SK-N-SH (cell line): ENCODE measurements at regions not wholly inside any gene's neighbourhood (a gene's known extent, or its start where the extent isn't known, plus 50 kb on each side); places are given as distances from the start of the nearest gene placed in this dataset.

Experiments
- CTCF ChIA-PET: fragments of 300-600, 350-600 bp; formaldehyde crosslinking; extraction: SDS; loops from one replicate; lab custom pipeline; 2021; lab: Yijun Ruan, JAX
- POLR2A ChIA-PET: fragments of 350-600 bp; sonication (Branson Sonifier 250); formaldehyde crosslinking; extraction: SDS; loops from one replicate; lab custom pipeline; 2020; ENCODE audit warnings: antibody characterized with exemption, inconsistent platforms; lab: Yijun Ruan, JAX
- DNase-seq: peaks from one replicate; pipeline ENCODE4 v3.0.0; 2012
- H2AFZ ChIP-seq: fragments of 200-600 bp; sonication (generic); 2 replicates; pipeline ENCODE4 v1.8.1; 2016; ENCODE audit warnings: antibody characterized with exemption, mild to moderate bottlenecking, low read depth
- H3F3A ChIP-seq: fragments of 200-600 bp; sonication (generic); replicated peaks from 2 replicates; pipeline ENCODE3; 2016; ENCODE audit warnings: antibody characterized with exemption, mild to moderate bottlenecking; ENCODE audit not compliant: insufficient read depth
- H3K27ac ChIP-seq, 2 experiments: fragments of 200-500 bp in 1 of 2; fragments of 200-600 bp in 1 of 2; sonication (Bioruptor generic) in 1 of 2; sonication (generic), shearing (Covaris generic) in 1 of 2; 2 replicates each; pipeline versions ENCODE4 v1.5.1 to v1.6.1; 2014 to 2016; ENCODE audit warnings: low read depth in 2 of 2, inconsistent platforms in 1 of 2, low read length in 1 of 2, mild to moderate bottlenecking in 1 of 2, mixed read lengths in 1 of 2
- H3K27me3 ChIP-seq: fragments of 200-600 bp; sonication (generic), shearing (Covaris generic); 2 replicates; pipeline ENCODE4 v1.6.1; 2016; ENCODE audit warnings: mixed run types; ENCODE audit not compliant: insufficient read depth
- H3K36me3 ChIP-seq, 2 experiments: fragments of 200-500 bp in 1 of 2; fragments of 200-600 bp in 1 of 2; sonication (Bioruptor generic) in 1 of 2; sonication (generic) in 1 of 2; replicated peaks in 1 of 2; 2 replicates each; pipeline versions ENCODE3 to v1.5.1; 2014 to 2016; ENCODE audit warnings: low read length in 1 of 2, mild to moderate bottlenecking in 1 of 2; ENCODE audit not compliant: insufficient read depth in 2 of 2, control insufficient read depth in 1 of 2
- H3K4me1 ChIP-seq, 2 experiments: fragments of 200-500 bp in 1 of 2; fragments of 200-600 bp in 1 of 2; sonication (Bioruptor generic) in 1 of 2; sonication (generic), shearing (Covaris generic) in 1 of 2; 2 replicates each; pipeline versions ENCODE4 v1.5.1 to v1.6.1; 2014 to 2016; ENCODE audit warnings: low read depth in 1 of 2, low read length in 1 of 2, mixed run types in 1 of 2; ENCODE audit not compliant: insufficient read depth in 2 of 2, control insufficient read depth in 1 of 2
- H3K4me2 ChIP-seq: fragments of 200-600 bp; sonication (generic), shearing (Covaris generic); 2 replicates; pipeline ENCODE4 v1.6.1; 2017; ENCODE audit warnings: mixed run types
- H3K4me3 ChIP-seq, 2 experiments: fragments of 200-500 bp in 1 of 2; fragments of 200-600 bp in 1 of 2; sonication (Bioruptor generic) in 1 of 2; sonication (generic), shearing (Covaris generic) in 1 of 2; 2 replicates each; pipeline versions ENCODE4 v1.5.1 to v1.8.1; 2014 to 2016; ENCODE audit warnings: low read depth in 2 of 2, inconsistent platforms in 1 of 2, low read length in 1 of 2, mild to moderate bottlenecking in 1 of 2, mixed read lengths in 1 of 2, moderate library complexity in 1 of 2
- H3K79me2 ChIP-seq: fragments of 200-600 bp; sonication (generic); 2 replicates; pipeline ENCODE4 v1.8.1; 2017; ENCODE audit warnings: mild to moderate bottlenecking; ENCODE audit not compliant: insufficient read depth
- H3K9ac ChIP-seq: fragments of 200-600 bp; sonication (generic); 2 replicates; pipeline ENCODE4 v1.6.1; 2017; ENCODE audit warnings: mixed run types
- H3K9me2 ChIP-seq: fragments of 200-600 bp; sonication (generic); 2 replicates; pipeline ENCODE4 v1.6.1; 2017; ENCODE audit warnings: mixed run types
- H3K9me3 ChIP-seq: fragments of 200-600 bp; sonication (generic); 2 replicates; pipeline ENCODE4 v1.6.1; 2017; ENCODE audit warnings: mixed run types, mild to moderate bottlenecking, moderate library complexity
- H4K20me1 ChIP-seq: fragments of 200-600 bp; sonication (generic); 2 replicates; pipeline ENCODE4 v1.6.1; 2017; ENCODE audit warnings: mild to moderate bottlenecking, mixed run types; ENCODE audit not compliant: insufficient read depth
- ELF1 ChIP-seq: IDR thresholded peaks from 2 replicates; pipeline ENCODE4 v1.4.0; 2012
- EP300 ChIP-seq, 2 experiments: IDR thresholded peaks; 2 replicates each; pipeline versions ENCODE4 v1.4.0 to v1.6.1; 2012; ENCODE audit warnings: borderline replicate concordance in 1 of 2, low read depth in 1 of 2, low read length in 1 of 2
- EZH2phosphoT487 ChIP-seq: fragments of 200-600 bp; sonication (generic); IDR thresholded peaks from 2 replicates; pipeline ENCODE4 v1.6.1; 2017; ENCODE audit warnings: low read depth, mixed run types, mild to moderate bottlenecking, antibody characterized with exemption, moderate library complexity, borderline replicate concordance
- FOXM1 ChIP-seq: IDR thresholded peaks from 2 replicates; pipeline ENCODE4 v1.4.0; 2012; ENCODE audit warnings: low read depth, mild to moderate bottlenecking
- GATA2 ChIP-seq: sonication (generic); formaldehyde crosslinking; IDR thresholded peaks from 2 replicates; pipeline ENCODE4 v1.5.0; 2020; ENCODE audit warnings: mild to moderate bottlenecking, missing genetic modification reagents
- JUND ChIP-seq: IDR thresholded peaks from 2 replicates; pipeline ENCODE4 v1.4.0; 2012
- MAX ChIP-seq: IDR thresholded peaks from 2 replicates; pipeline ENCODE4 v1.4.0; 2012; ENCODE audit warnings: low read depth
- MXI1 ChIP-seq: IDR thresholded peaks from 2 replicates; pipeline ENCODE4 v1.6.1; 2012; ENCODE audit warnings: mild to moderate bottlenecking, low read depth, low read length, improper control_type of control experiment
- NFIC ChIP-seq: IDR thresholded peaks from 2 replicates; pipeline ENCODE4 v1.4.0; 2012; ENCODE audit warnings: borderline replicate concordance
- NRF1 ChIP-seq: IDR thresholded peaks from 2 replicates; pipeline ENCODE4 v1.6.1; 2012; ENCODE audit warnings: low read depth, mild to moderate bottlenecking, low read length
- POLR2AphosphoS5 ChIP-seq: IDR thresholded peaks from 2 replicates; pipeline ENCODE4 v1.6.1; 2012; ENCODE audit warnings: low read depth, low read length
- RAD21 ChIP-seq: IDR thresholded peaks from 2 replicates; pipeline ENCODE4 v1.6.1; 2012; ENCODE audit warnings: mild to moderate bottlenecking, low read length
- RCOR1 ChIP-seq: fragments of 150-350 bp; IDR thresholded peaks from 2 replicates; pipeline ENCODE4 v1.6.1; 2017; ENCODE audit warnings: antibody characterized with exemption, low read length
- RFX5 ChIP-seq: IDR thresholded peaks from 2 replicates; pipeline ENCODE4 v1.6.1; 2012; ENCODE audit warnings: mild to moderate bottlenecking, improper control_type of control experiment, low read length
- SIN3A ChIP-seq: IDR thresholded peaks from 2 replicates; pipeline ENCODE4 v1.6.1; 2012; ENCODE audit warnings: low read depth, mild to moderate bottlenecking, low read length, moderate library complexity, borderline replicate concordance
- SMC3 ChIP-seq: IDR thresholded peaks from 2 replicates; pipeline ENCODE4 v1.6.1; 2012; ENCODE audit warnings: low read depth, low read length, improper control_type of control experiment
- TAF1 ChIP-seq: IDR thresholded peaks from 2 replicates; pipeline ENCODE4 v1.6.1; 2012; ENCODE audit warnings: low read depth, mild to moderate bottlenecking, low read length, moderate library complexity, borderline replicate concordance
- TCF12 ChIP-seq: IDR thresholded peaks from 2 replicates; pipeline ENCODE4 v1.4.0; 2012
- TEAD4 ChIP-seq: IDR thresholded peaks from 2 replicates; pipeline ENCODE4 v1.4.0; 2012; ENCODE audit warnings: mild to moderate bottlenecking, borderline replicate concordance; ENCODE audit not compliant: insufficient read depth
- WGBS: methylation state at CpG from one replicate; pipeline ENCODE4 v1.1.6; 2017; ENCODE audit warnings: low lambda C conversion rate; 5-methylcytosine and 5-hydroxymethylcytosine counted together
- TF ChIP-seq, protein P1 (sequence below): fragments of 150-350 bp; IDR thresholded peaks from 2 replicates; pipeline ENCODE4 v1.6.1; 2016; ENCODE audit warnings: mild to moderate bottlenecking, low read depth, low read length
- TF ChIP-seq, protein P2 (sequence below): fragments of 150-350 bp; IDR thresholded peaks from 2 replicates; pipeline ENCODE4 v1.6.1; 2017; ENCODE audit warnings: antibody characterized with exemption, low read length, low read depth, borderline replicate concordance
- TF ChIP-seq, protein P3 (sequence below): IDR thresholded peaks from 2 replicates; pipeline ENCODE4 v1.4.0; 2012; ENCODE audit warnings: low read depth, borderline replicate concordance

DNA sequence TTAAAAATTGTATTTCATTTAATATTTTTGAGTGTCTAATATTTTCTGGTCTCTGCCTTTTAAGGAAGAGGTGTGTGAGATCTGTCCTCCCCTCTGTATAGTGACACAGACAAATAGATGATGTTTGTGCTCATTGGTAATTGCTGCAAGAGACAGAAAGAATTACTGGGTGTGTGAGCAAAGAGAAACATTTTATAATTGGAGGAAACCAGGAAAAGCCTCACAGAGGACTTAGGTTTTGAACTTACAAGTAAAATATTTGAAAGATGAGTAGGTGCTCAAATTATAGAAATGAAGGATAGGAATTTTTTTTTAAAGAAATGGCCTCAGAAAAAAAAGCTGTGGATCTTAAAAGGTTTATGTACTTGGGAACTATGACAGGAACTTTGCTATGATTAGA is 149.8 kb downstream of the SPCS3 start (continued):
- TF ChIP-seq POLR2AphosphoS5 (no peak), RCOR1 (no peak), RFX5 (no peak), EP300 (IDR thresholded peaks at IDR 0.05; ENCODE audit: borderline replicate concordance in 1 of 2, low read depth in 1 of 2, low read length in 1 of 2) (no peak), TEAD4 (no peak)
- TF ChIP-seq, protein P1, sequence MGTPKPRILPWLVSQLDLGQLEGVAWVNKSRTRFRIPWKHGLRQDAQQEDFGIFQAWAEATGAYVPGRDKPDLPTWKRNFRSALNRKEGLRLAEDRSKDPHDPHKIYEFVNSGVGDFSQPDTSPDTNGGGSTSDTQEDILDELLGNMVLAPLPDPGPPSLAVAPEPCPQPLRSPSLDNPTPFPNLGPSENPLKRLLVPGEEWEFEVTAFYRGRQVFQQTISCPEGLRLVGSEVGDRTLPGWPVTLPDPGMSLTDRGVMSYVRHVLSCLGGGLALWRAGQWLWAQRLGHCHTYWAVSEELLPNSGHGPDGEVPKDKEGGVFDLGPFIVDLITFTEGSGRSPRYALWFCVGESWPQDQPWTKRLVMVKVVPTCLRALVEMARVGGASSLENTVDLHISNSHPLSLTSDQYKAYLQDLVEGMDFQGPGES, result no peak

GRCh38 chr4:176470671-176471070 is 150.9 kb downstream of the SPCS3 start:
- no peaks in the 10 kb centered on the region for H3K36me3 ChIP-seq
- no peaks in the 10 kb centered on the region for H3K27me3 ChIP-seq
- H3K9me2 ChIP-seq, result no peaks in the 10 kb centered on the region
- H4K20me1 ChIP-seq, result no peaks in the 10 kb centered on the region
- H3K4me1 ChIP-seq, result no peaks in the 10 kb centered on the region; a peak in 1 of 4 replicates
- no peaks in the 10 kb centered on the region for H3K79me2 ChIP-seq
- no peak overlapping the region for H3K27ac ChIP-seq
- H2AFZ ChIP-seq, result no peak overlapping the region
- H3K4me3 ChIP-seq, result no peak overlapping the region
- TF ChIP-seq, protein P2, sequence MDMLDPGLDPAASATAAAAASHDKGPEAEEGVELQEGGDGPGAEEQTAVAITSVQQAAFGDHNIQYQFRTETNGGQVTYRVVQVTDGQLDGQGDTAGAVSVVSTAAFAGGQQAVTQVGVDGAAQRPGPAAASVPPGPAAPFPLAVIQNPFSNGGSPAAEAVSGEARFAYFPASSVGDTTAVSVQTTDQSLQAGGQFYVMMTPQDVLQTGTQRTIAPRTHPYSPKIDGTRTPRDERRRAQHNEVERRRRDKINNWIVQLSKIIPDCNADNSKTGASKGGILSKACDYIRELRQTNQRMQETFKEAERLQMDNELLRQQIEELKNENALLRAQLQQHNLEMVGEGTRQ, result no peak
- TF ChIP-seq GATA2 (no peak), EZH2phosphoT487 (no peak), NFIC (no peak), MAX (no peak), TCF12 (no peak), SMC3 (no peak), NRF1 (no peak), MXI1 (no peak), TEAD4 (no peak), FOXM1 (no peak), ELF1 (no peak), JUND (no peak), POLR2AphosphoS5 (no peak), SIN3A (no peak), TAF1 (no peak), RAD21 (no peak)
- TF ChIP-seq, protein P3, sequence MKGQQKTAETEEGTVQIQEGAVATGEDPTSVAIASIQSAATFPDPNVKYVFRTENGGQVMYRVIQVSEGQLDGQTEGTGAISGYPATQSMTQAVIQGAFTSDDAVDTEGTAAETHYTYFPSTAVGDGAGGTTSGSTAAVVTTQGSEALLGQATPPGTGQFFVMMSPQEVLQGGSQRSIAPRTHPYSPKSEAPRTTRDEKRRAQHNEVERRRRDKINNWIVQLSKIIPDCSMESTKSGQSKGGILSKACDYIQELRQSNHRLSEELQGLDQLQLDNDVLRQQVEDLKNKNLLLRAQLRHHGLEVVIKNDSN, result no peak
- CTCF ChIA-PET, result no interaction called here
- H3F3A ChIP-seq, result peaks cover 16% of the 10 kb centered on the region
- no peaks in the 10 kb centered on the region for H3K9me3 ChIP-seq
- WGBS, result 13% methylated on average over 4 of the region's 4 CpGs
- DNase-seq, result no peak
- H3K9ac ChIP-seq, result no peak overlapping the region
- POLR2A ChIA-PET, result no interaction called here
- H3K4me2 ChIP-seq, result no peak overlapping the region
